AG04449 (cell line): ENCODE measurements at regions not wholly inside any gene's neighbourhood (a gene's known extent, or its start where the extent isn't known, plus 50 kb on each side); places are given as distances from the start of the nearest gene placed in this dataset.
"Not testable (repeated sequence)": the region's sequence is repeated elsewhere in the genome, so short reads cannot be mapped to it uniquely, and the experiment has no call there.

Source experiments
- CTCF ChIA-PET: fragments of 350-600 bp; formaldehyde crosslinking; extraction: SDS; loops from one replicate; lab custom pipeline; 2021; ENCODE audit warnings: antibody characterized with exemption; lab: Yijun Ruan, JAX
- POLR2A ChIA-PET: fragments of 400-600, 350-600 bp; formaldehyde crosslinking; extraction: SDS; loops from one replicate; lab custom pipeline; 2020; ENCODE audit warnings: antibody characterized with exemption, inconsistent platforms; lab: Yijun Ruan, JAX
- DNase-seq: peaks from one replicate; pipeline ENCODE4 v3.0.0-alpha.2; 2010; ENCODE audit warnings: low read depth, low spot score
- H3K4me3 ChIP-seq: 2 replicates; pipeline ENCODE4 v1.5.1; 2011; ENCODE audit warnings: low read depth, mild to moderate bottlenecking, control low read depth, low read length
- TF ChIP-seq, protein P1 (sequence below): IDR thresholded peaks from one replicate; pipeline ENCODE4 v1.5.1; 2011; ENCODE audit warnings: mild to moderate bottlenecking, moderate library complexity, low read length, control low read depth, inconsistent platforms; ENCODE audit not compliant: insufficient read depth; ENCODE audit errors: missing control alignments

GRCh38 chr1:228796945-228797344 is 61.7 kb downstream of the RHOU start:
- H3K4me3 ChIP-seq, DNase-seq, CTCF ChIA-PET, POLR2A ChIA-PET: not testable (repeated sequence)

DNA sequence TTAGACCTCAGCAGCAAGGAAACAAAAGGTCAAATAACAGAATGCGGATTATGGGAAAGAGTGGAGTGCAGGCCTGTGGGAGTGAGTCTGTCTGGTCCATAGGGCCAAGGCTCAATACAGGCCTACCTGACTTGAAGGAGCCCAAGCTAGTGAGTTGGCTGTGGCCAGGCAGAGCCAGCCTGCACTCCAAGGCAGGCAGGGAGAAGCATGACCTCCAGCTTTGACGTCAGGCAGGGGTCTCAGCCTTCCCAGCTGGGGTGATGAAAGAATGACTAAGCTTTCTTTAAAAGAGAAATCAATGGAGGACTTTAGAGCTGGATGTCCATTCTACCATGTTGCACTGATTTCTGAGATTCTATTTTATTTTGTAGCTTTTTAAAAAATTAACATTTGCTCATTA is 62.8 kb downstream of the RHOU start:
- ChIA-PET POLR2A (no interaction called here), CTCF (no interaction called here)
- TF ChIP-seq, protein P1, sequence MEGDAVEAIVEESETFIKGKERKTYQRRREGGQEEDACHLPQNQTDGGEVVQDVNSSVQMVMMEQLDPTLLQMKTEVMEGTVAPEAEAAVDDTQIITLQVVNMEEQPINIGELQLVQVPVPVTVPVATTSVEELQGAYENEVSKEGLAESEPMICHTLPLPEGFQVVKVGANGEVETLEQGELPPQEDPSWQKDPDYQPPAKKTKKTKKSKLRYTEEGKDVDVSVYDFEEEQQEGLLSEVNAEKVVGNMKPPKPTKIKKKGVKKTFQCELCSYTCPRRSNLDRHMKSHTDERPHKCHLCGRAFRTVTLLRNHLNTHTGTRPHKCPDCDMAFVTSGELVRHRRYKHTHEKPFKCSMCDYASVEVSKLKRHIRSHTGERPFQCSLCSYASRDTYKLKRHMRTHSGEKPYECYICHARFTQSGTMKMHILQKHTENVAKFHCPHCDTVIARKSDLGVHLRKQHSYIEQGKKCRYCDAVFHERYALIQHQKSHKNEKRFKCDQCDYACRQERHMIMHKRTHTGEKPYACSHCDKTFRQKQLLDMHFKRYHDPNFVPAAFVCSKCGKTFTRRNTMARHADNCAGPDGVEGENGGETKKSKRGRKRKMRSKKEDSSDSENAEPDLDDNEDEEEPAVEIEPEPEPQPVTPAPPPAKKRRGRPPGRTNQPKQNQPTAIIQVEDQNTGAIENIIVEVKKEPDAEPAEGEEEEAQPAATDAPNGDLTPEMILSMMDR = no peak
- no peak for DNase-seq
- no peak overlapping the region for H3K4me3 ChIP-seq

GRCh38 chr1:228798548-228798947 is 63.3 kb downstream of the RHOU start:
- TF ChIP-seq, protein P1 = no peak
- ChIA-PET POLR2A (no interaction called here), CTCF (no interaction called here)
- DNase-seq = no peak
- H3K4me3 ChIP-seq = no peak overlapping the region

DNA sequence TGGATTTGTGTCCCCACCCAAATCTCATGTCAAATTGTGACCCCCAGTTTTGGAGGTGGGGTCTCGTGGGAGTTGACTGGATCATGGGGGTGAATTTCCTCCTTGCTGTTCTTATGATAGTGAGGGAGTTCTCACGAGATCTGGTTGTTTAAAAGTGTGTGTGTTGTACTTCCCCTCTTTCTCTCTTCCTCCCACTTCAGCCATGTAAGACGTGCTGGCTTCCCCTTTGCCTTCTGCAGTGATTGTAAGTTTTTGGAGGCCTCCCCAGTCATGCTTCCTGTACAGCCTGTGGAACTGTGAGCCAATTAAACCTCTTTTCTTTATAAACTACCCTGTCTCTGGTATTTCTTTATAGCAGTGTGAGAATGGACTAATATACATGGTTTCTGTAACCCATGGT is 64.6 kb downstream of the RHOU start:
- CTCF ChIA-PET = no interaction called here
- TF ChIP-seq, protein P1 = no peak
- no peak for DNase-seq
- POLR2A ChIA-PET = no interaction called here
- no peak overlapping the region for H3K4me3 ChIP-seq

GRCh38 chr1:228801068-228801467 is 65.8 kb downstream of the RHOU start:
- TF ChIP-seq, protein P1 = no peak
- H3K4me3 ChIP-seq = no peak overlapping the region
- ChIA-PET CTCF (no interaction called here), POLR2A (no interaction called here)
- DNase-seq = no peak

DNA sequence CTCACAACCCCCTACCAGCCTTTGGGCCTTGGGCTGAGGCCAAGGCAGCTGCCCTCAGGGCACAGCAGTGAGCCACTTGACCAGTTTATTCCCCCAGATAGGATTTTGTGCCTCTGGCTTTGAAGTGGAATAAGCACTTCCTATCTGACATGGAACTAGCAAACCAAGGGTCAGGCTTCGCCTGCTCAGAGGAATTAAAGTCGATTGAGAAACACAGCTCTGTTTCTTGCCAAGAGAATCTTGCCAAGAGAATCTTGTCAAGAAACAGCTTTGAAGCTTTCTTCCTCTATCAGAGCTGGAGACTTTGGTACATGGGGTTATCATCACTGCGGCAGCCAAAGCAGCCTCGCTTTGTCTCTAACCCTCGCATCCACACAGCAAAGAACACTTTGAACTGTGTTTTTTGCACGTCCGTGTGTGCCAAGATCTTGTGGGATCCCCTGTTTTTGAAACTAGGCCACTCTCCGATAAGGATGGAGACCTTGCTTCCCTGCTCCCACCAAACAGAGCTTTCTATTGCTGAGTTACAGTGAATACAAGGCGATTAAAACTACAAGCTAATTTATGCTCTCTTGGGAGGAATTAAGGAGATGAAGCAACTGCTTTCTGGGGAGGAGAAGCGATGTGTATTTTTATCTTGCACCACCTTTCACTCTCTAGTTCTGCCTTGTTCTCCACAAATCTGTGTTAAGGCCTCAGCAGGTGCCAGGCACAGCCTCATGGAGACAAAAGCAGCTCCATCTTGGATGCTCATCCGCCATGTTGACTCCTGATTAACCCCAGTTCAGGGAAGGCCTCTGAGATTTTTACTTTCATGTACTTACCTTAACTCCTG is 67.3 kb downstream of the RHOU start:
- TF ChIP-seq, protein P1 = no peak
- POLR2A ChIA-PET = no interaction called here
- H3K4me3 ChIP-seq = no peak overlapping the region
- DNase-seq = no peak
- CTCF ChIA-PET = no interaction called here

- H3K4me3 ChIP-seq = no peak overlapping the region
- DNase-seq = no peak
- TF ChIP-seq, protein P1 = no peak
- POLR2A ChIA-PET = no interaction called here
- CTCF ChIA-PET = interaction anchor here (1.0 kb wide), 1 partner anchor 424 kb away, joined by 3 read pairs; no protein-coding TSS in a partner anchor
Measured at GRCh38 chr1:228803421-228803820, 68.1 kb downstream of the RHOU start.
